ENCODE measurements at regions not wholly inside any gene's neighbourhood (a gene's known extent, or its start where the extent isn't known, plus 50 kb on each side); places are given as distances from the start of the nearest gene placed in this dataset.

GRCh38 chrX:43106009-43106408, 328.0 kb upstream of the PPP1R2C start:
- ChIA-PET CTCF (no interaction called here), POLR2A (no interaction called here)
- no peak for TF ChIP-seq CTCF (IDR thresholded peaks at IDR 0.05; ENCODE audit: insufficient read depth, low read depth, low read length)
- Histone ChIP-seq H3K36me3 (ENCODE audit: control insufficient read depth, insufficient read depth, low read length) (no peaks in the 10 kb centered on the region), H3K27me3 (ENCODE audit: control insufficient read depth, insufficient read depth, low read length) (no peaks in the 10 kb centered on the region), H3K4me3 (ENCODE audit: low read depth, low read length) (no peak overlapping the region)
- DNase-seq (ENCODE audit: low read depth), result no peak

GRCh38 chrX:43108828-43109227, 330.9 kb upstream of the PPP1R2C start:
- Histone ChIP-seq H3K4me3 (ENCODE audit: low read depth, low read length) (no peak overlapping the region), H3K36me3 (ENCODE audit: control insufficient read depth, insufficient read depth, low read length) (no peaks in the 10 kb centered on the region), H3K27me3 (ENCODE audit: control insufficient read depth, insufficient read depth, low read length) (no peaks in the 10 kb centered on the region)
- CTCF ChIA-PET, result no interaction called here
- no peak for DNase-seq (ENCODE audit: low read depth)
- no peak for TF ChIP-seq CTCF (IDR thresholded peaks at IDR 0.05; ENCODE audit: insufficient read depth, low read depth, low read length)
- POLR2A ChIA-PET, result no interaction called here

GRCh38 chrX:43121637-43122036, 343.7 kb upstream of the PPP1R2C start:
- Histone ChIP-seq H3K27me3 (ENCODE audit: control insufficient read depth, insufficient read depth, low read length) (no peaks in the 10 kb centered on the region), H3K4me3 (ENCODE audit: low read depth, low read length) (no peak overlapping the region), H3K36me3 (ENCODE audit: control insufficient read depth, insufficient read depth, low read length) (no peaks in the 10 kb centered on the region)
- no peak for TF ChIP-seq CTCF (IDR thresholded peaks at IDR 0.05; ENCODE audit: insufficient read depth, low read depth, low read length)
- no peak for DNase-seq (ENCODE audit: low read depth)
- CTCF ChIA-PET, result interaction anchor here (0.6 kb wide), 1 partner anchor 228 kb away, joined by 3 read pairs; no protein-coding TSS in a partner anchor
- POLR2A ChIA-PET, result no interaction called here

- no peak for TF ChIP-seq CTCF (IDR thresholded peaks at IDR 0.05; ENCODE audit: insufficient read depth, low read depth, low read length)
- POLR2A ChIA-PET, result no interaction called here
- DNase-seq (ENCODE audit: low read depth), result no peak
- Histone ChIP-seq H3K27me3 (ENCODE audit: control insufficient read depth, insufficient read depth, low read length) (no peaks in the 10 kb centered on the region), H3K4me3 (ENCODE audit: low read depth, low read length) (no peak overlapping the region), H3K36me3 (ENCODE audit: control insufficient read depth, insufficient read depth, low read length) (no peaks in the 10 kb centered on the region)
- CTCF ChIA-PET, result no interaction called here
These were observed 361.7 kb upstream of the PPP1R2C start for GRCh38 chrX:43139645-43140044.

GRCh38 chrX:43140582-43140981, 362.6 kb upstream of the PPP1R2C start:
- CTCF ChIA-PET, result no interaction called here
- Histone ChIP-seq H3K36me3 (ENCODE audit: control insufficient read depth, insufficient read depth, low read length) (no peaks in the 10 kb centered on the region), H3K27me3 (ENCODE audit: control insufficient read depth, insufficient read depth, low read length) (no peaks in the 10 kb centered on the region), H3K4me3 (ENCODE audit: low read depth, low read length) (no peak overlapping the region)
- no peak for TF ChIP-seq CTCF (IDR thresholded peaks at IDR 0.05; ENCODE audit: insufficient read depth, low read depth, low read length)
- POLR2A ChIA-PET, result no interaction called here
- DNase-seq (ENCODE audit: low read depth), result no peak

Measured in BJ (cell line).